D341Med (cell line): ENCODE measurements at regions not wholly inside any gene's neighbourhood (a gene's known extent, or its start where the extent isn't known, plus 50 kb on each side); places are given as distances from the start of the nearest gene placed in this dataset.

ENCODE experiments used
- DNase-seq: peaks from one replicate; pipeline ENCODE4 v3.0.0; 2012; ENCODE audit warnings: low spot score

DNA sequence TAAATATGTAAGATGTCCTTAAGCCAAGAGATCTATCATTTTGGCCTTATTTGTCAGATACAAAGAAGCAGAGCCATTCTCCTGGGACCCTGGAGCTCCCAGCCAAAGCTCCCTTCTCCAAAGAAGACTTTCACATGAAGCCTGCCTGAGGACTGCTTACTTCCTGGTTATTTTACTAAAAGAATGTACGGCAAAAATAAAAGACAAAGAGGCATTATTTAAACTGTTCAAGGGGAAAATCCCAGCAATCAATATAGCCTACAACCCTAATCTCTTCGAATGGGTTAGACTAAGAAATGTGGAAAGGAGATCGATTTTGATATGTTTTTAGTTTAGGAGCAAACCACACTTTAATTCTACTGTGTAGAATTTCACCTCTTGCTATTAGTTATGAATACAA lies 237.9 kb upstream of the CTBP2 start:
- DNase-seq: no peak

GRCh38 chr10:125397608-125398007 lies 237.2 kb upstream of the CTBP2 start:
- no peak for DNase-seq

DNA sequence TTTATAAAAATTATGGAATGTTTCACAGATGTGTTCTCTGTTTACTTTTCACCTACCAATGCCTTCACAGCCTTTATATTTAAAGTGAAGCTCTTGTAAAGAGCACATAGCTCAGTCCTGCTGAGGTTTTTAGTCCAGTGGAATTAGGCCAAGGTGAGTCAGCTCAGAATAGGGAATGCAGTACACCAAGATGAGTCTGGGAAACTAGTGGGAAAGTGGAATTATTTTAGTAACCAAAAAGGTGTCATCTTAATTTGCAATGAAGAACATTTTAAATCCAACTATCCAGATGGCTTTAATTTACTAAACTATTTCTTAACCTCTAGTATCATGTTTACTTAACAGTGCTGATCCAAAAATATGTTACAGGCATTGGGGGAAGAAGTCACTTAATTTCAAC lies 236.3 kb upstream of the CTBP2 start:
- DNase-seq: no peak

DNA sequence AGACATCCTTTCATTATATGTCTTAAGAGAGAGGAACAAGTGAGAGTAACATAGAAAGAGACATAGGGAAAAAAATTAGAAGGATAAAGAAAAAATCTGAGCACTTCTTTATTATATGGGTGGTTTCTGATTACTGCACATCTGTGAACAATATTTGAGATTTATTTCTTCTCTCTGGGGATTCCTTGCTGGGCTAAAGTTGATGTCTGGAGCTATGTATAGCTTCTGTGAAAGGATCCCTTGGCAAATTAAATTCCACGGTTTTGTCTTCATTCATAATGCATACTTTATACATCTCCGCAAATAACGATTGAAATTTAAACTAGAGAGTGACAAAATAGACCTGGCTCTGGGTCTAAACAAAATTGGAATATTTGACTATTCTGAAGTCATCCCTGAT lies 232.2 kb upstream of the CTBP2 start:
- DNase-seq: no peak

DNA sequence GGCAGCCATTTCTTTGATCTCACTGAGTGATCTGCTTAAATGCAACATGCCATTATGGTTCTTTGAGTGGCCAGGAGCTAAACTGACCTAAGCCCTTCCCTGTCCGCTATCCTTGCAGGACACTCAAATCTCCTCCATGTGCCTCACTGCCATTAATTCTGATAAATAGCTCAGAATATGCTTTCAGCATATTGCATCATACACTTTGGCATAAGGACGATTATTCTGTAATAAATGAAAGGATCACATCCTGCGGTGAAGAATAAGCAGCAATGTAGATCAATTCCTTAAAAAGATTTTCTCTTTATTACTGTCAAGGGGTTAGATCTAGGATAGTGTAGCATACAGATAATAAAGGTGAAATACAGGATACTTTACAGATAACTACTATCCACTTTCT lies 231.8 kb upstream of the CTBP2 start:
- DNase-seq: no peak

DNA sequence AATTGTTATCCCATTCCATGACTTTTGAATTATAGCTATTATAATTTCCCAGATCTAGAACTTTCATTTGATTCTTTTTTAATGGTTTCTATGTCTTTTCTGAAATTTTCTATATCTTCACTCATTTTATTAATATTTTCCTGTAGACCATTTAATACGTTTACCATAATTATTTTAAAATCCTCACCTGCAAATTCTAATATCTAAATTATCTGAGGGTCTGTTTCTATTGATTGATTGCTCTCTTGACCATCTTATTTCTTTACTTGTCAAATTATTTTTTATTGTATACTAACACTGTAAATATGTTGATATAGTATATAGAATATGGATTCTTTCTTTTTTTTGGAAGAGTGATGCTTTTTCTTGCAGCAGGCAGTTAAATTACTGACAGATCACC lies 229.3 kb upstream of the CTBP2 start:
- DNase-seq: no peak

GRCh38 chr10:125379592-125379991 lies 219.2 kb upstream of the CTBP2 start:
- no peak for DNase-seq

GRCh38 chr10:125377368-125377767 lies 217.0 kb upstream of the CTBP2 start:
- no peak for DNase-seq

DNA sequence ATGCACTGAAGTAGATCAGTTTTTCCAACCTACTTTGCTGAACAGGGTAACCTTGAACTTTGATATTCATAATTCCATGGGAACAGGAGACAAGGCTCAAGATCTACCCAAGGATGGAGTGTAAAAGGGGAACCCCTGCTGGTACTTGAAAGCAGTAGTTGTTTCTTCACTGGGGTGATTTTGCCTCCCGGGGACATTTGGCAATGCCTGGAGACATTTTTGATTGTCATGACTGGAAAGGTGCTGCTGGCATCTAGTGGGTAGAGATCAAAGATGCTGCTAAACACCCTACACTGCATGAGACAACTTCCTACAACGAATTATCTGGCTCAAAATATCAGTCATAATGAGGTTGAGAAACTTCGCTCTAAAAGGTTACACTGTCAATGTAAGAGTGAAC lies 214.8 kb upstream of the CTBP2 start:
- no peak for DNase-seq

- no peak for DNase-seq
These were observed 213.2 kb upstream of the CTBP2 start for GRCh38 chr10:125373546-125373945.

- DNase-seq: no peak
These were observed 210.2 kb upstream of the CTBP2 start for GRCh38 chr10:125370578-125370977.

DNA sequence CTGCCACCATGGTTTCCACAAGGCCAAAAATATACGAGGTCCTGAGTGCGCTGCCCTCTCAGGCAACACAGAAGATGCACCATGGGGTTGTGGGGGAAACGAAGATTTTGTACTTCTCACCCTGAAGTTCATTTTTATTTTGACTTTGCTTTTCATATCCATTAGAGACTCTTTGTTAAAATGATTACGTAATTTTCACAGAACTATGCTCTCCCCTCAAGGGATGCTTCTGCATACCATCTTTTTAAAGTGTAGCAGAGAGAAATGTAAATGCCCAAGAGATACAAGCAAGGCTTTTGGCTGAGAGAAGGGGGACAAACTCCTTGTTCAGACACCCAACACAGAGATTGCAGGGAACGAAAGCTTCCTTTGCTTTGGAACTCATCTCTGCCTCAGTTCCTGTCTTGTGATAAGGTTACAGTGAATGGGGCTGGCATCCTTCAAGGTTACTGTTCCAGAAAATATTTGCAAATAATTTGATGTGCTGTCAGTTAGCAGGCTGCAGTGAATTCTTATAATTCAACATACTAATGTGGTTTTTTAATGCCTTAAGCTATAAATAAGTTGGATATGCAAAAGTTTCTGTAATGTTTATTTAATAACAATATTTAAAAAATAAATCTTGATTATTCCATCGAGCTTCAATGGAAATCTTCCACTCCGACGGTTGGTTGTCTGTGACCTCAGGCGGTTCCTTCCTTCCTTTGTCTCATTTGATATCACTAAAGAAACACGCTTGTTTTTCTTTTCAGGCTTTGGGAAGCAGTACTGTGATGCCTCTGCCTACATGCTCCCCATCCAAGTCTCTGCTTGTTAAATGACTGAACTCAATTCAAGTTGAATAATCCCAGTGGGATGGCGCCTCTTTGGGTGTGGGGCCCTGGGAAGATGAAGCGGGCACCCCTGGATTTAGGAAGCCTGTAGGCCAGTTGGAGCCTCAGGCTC lies 209.3 kb upstream of the CTBP2 start:
- DNase-seq: no peak

DNA sequence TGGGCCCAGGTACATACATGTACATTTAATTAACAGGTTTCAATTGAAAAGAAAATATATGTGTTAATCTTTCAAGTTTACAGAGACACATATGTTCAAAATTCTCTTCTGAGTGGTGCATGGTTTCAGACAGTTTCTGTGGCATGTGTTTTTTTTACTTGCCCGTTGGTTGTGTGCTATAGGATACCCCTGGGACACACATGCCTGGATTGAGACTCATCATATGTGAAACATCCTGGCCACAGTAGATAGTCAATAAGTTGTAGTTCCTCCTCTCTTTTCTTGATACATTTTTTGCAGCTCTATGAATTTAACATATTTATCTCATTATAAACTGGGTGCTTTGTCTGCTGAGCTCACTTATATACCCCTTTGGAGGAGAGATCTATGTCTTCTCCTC lies 207.8 kb upstream of the CTBP2 start:
- DNase-seq: no peak

DNA sequence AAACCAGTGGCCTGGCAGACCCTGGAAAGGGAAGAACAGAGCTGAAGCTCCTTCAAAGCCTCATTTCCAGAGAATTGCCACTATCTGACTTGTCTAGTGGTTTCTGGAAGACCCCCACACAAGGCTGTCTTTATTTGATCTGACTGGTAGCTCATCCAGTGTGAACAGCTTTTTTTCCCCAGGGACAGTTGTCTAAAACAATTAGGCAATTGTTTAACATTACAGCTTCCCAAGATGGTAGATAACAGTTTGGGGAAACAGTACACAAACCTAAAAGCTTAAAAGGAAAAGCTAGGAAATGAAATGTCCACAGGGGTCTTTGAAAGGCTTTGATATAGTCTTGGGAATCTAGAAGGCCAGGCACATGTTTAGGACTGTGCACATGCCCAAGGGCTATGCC lies 203.4 kb upstream of the CTBP2 start:
- DNase-seq: no peak

DNA sequence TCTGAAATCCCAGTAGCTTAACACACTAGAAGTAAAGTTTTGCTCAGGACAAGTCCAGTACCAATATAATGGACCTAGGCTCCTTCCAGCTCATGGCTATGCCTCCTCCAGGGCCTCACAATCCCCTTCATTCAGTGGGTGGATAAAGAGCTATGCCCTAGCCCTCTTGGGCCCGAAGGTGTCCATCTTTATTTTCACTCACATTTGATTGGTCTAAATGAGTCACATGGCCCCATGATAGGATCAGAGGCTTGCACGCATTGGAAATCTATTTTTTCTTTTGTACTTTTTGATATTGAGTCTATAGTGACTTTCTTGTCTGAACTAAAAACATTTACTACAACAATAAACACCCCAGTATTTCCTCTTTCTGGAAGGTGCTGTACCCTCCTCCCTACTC lies 202.6 kb upstream of the CTBP2 start:
- no peak for DNase-seq

- DNase-seq: no peak
These were observed 199.0 kb upstream of the CTBP2 start for GRCh38 chr10:125359401-125359800.

DNA sequence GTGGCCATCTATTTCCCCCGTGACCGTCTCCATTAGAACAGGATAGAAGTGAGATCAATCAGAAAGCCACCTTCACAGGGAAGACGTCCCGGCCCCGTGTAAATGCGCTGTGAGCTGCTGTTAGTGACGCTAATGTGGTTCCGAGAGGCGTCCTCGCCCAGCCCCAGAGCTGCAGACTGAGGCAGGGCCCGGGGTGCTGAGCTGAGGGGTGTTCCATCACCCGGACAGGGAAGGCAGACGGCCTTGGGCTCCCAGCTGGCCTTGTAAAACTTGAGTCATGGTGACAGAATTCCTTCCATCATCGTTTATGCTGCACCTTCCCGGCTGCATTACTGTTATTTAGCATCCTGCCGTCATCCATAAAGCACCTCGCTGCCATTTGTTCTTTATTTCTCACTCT lies 195.3 kb upstream of the CTBP2 start:
- no peak for DNase-seq

DNA sequence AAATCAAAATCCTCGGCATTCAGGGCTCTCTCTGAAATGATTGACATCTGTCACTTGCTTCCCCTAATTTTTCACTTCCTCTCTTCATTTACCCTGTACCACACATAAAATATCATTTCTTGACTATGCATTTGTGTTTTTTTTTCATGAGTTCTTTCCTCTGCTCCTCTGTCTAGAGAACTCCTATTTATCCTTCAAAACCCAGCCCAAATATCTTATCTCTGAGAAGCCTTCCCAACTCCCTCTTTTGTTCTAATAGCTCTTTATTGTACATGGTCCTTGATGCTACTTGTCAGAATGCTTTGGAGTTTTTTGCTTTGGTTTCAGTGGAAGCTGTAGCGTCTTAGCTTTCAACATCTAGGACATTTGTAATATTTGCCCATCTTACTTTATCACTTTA lies 190.2 kb upstream of the CTBP2 start:
- no peak for DNase-seq

- DNase-seq: no peak
These were observed 188.2 kb upstream of the CTBP2 start for GRCh38 chr10:125348536-125348935.

GRCh38 chr10:125344573-125345171 lies 184.3 kb upstream of the CTBP2 start:
- DNase-seq: no peak

GRCh38 chr10:125343983-125344382 lies 183.6 kb upstream of the CTBP2 start:
- DNase-seq: no peak

DNA sequence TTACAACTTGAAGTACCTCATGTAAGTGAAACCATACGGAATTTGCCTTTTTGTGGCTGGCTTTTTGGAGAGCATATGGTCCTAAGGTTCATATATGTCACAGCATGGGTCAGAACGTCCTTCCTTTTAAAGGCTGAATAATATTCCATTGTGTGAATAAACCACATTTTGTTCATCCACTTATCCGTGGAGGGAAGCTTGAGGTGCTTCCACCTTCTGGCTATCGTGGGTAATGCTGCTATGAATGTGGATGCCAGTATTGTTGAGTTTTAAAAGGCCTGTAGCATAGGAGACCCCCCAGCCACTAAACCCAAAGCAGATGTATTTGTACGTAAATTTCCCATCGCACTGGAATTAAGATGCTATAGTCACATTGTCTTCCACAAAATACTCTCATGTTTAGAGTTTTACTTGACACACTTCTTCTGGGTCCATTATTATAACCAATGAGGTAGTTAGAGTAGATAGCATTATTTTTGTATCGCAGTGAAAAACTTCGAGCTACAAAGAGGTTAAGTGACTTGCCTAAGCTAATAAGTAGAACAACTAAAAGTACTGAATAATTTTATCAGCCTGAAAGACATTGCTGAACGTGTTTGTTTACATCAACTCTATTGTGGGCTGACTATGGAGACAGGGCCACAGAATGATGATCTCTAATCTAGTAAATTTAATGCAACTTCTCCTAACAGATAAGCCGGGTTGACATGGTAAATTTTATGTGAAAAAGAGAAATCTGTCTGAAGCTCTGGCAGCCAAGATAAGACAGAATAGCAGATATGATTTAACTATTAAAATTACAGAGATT lies 183.0 kb upstream of the CTBP2 start:
- no peak for DNase-seq

- DNase-seq: no peak
These were observed 181.2 kb upstream of the CTBP2 start for GRCh38 chr10:125341611-125342010.
